ENCODE measurements at regions not wholly inside any gene's neighbourhood (a gene's known extent, or its start where the extent isn't known, plus 50 kb on each side); places are given as distances from the start of the nearest gene placed in this dataset.
A peak's percentile ranks its signal among the peaks of the same experiment; 100 is the strongest.

GRCh38 chr3:178084938-178085816 lies 451.1 kb upstream of the KCNMB2 start (continued):
- TF ChIP-seq NONO (IDR thresholded peaks at IDR 0.05) (no peak), NONO (CRISPR knock-in tag; conservative IDR thresholded peaks at IDR 0.05) (no peak), MZF1 (CRISPR knock-in tag; IDR thresholded peaks at IDR 0.05; ENCODE audit: borderline replicate concordance) (no peak), ZNF256 (CRISPR knock-in tag; conservative IDR thresholded peaks at IDR 0.05) (no peak), KDM2A (CRISPR knock-in tag; IDR thresholded peaks at IDR 0.05; ENCODE audit: borderline replicate concordance, low read depth) (no peak), TEAD2 (CRISPR knock-in tag; IDR thresholded peaks at IDR 0.05) (no peak), STAT6 (CRISPR knock-in tag; IDR thresholded peaks at IDR 0.05; ENCODE audit: borderline replicate concordance) (no peak), CHD4 (IDR thresholded peaks at IDR 0.05; ENCODE audit: borderline replicate concordance, low read length) (no peak), NKX3-1 (CRISPR knock-in tag; IDR thresholded peaks at IDR 0.05) (no peak), NR3C1 (CRISPR knock-in tag; IDR thresholded peaks at IDR 0.05) (no peak), CSRNP1 (CRISPR knock-in tag; IDR thresholded peaks at IDR 0.05) (no peak), ZGPAT (CRISPR knock-in tag; IDR thresholded peaks at IDR 0.05) (0 out of 2 replicates have a peak, but pooled peaks have one; percentile 31), HMG20A (CRISPR knock-in tag; IDR thresholded peaks at IDR 0.05; ENCODE audit: borderline replicate concordance) (no peak), MIER2 (CRISPR knock-in tag; IDR thresholded peaks at IDR 0.05) (no peak), GFI1 (CRISPR knock-in tag; IDR thresholded peaks at IDR 0.05; ENCODE audit: borderline replicate concordance) (no peak)
- TF ChIP-seq, protein P1, sequence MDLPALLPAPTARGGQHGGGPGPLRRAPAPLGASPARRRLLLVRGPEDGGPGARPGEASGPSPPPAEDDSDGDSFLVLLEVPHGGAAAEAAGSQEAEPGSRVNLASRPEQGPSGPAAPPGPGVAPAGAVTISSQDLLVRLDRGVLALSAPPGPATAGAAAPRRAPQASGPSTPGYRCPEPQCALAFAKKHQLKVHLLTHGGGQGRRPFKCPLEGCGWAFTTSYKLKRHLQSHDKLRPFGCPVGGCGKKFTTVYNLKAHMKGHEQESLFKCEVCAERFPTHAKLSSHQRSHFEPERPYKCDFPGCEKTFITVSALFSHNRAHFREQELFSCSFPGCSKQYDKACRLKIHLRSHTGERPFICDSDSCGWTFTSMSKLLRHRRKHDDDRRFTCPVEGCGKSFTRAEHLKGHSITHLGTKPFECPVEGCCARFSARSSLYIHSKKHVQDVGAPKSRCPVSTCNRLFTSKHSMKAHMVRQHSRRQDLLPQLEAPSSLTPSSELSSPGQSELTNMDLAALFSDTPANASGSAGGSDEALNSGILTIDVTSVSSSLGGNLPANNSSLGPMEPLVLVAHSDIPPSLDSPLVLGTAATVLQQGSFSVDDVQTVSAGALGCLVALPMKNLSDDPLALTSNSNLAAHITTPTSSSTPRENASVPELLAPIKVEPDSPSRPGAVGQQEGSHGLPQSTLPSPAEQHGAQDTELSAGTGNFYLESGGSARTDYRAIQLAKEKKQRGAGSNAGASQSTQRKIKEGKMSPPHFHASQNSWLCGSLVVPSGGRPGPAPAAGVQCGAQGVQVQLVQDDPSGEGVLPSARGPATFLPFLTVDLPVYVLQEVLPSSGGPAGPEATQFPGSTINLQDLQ (CRISPR knock-in tag; IDR thresholded peaks at IDR 0.05), result no peak
- TF ChIP-seq, protein P2, sequence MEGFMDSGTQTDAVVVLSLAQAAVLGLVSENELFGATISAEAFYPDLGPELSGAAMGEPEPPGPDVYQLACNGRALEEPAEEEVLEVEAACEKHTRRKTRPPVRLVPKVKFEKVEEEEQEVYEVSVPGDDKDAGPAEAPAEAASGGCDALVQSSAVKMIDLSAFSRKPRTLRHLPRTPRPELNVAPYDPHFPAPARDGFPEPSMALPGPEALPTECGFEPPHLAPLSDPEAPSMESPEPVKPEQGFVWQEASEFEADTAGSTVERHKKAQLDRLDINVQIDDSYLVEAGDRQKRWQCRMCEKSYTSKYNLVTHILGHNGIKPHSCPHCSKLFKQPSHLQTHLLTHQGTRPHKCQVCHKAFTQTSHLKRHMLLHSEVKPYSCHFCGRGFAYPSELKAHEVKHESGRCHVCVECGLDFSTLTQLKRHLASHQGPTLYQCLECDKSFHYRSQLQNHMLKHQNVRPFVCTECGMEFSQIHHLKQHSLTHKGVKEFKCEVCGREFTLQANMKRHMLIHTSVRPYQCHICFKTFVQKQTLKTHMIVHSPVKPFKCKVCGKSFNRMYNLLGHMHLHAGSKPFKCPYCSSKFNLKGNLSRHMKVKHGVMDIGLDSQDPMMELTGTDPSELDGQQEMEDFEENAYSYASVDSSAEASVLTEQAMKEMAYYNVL (CRISPR knock-in tag; IDR thresholded peaks at IDR 0.05; ENCODE audit: borderline replicate concordance), result peak; percentile 18; the same call in 1 of the 2 replicates
